Neural cell (in vitro differentiated cells): ENCODE measurements at regions not wholly inside any gene's neighbourhood (a gene's known extent, or its start where the extent isn't known, plus 50 kb on each side); places are given as distances from the start of the nearest gene placed in this dataset.

Experiments used
- EP300 ChIP-seq: fragments of 450-650 bp; conservative IDR thresholded peaks from 2 replicates; pipeline ENCODE4 v1.6.1; 2014; ENCODE audit warnings: antibody characterized with exemption, mild to moderate bottlenecking, moderate library complexity; ENCODE audit not compliant: poor library complexity, severe bottlenecking
- EZH2 ChIP-seq: fragments of 200-600, 300-800 bp; shearing (Covaris generic), sonication (generic); IDR thresholded peaks from 2 replicates; pipeline ENCODE4 v1.6.1; 2014; ENCODE audit warnings: antibody characterized with exemption, low read length, borderline replicate concordance, mild to moderate bottlenecking; ENCODE audit not compliant: insufficient read depth, poor library complexity, severe bottlenecking
- MXI1 ChIP-seq: fragments of 450-650 bp; conservative IDR thresholded peaks from 2 replicates; pipeline ENCODE4 v1.6.1; 2014; ENCODE audit warnings: antibody characterized with exemption, mild to moderate bottlenecking; ENCODE audit not compliant: poor library complexity, severe bottlenecking
- POLR2AphosphoS5 ChIP-seq: IDR thresholded peaks from 2 replicates; pipeline ENCODE4 v1.6.1; 2012
- RAD21 ChIP-seq: fragments of 450-650 bp; conservative IDR thresholded peaks from 2 replicates; pipeline ENCODE4 v1.6.1; 2014; ENCODE audit warnings: antibody characterized with exemption, mild to moderate bottlenecking, moderate library complexity
- SMC3 ChIP-seq: fragments of 450-650 bp; conservative IDR thresholded peaks from 2 replicates; pipeline ENCODE4 v1.6.1; 2014; ENCODE audit warnings: antibody characterized with exemption, mild to moderate bottlenecking, moderate library complexity; ENCODE audit not compliant: poor library complexity
- TAF1 ChIP-seq: IDR thresholded peaks from 2 replicates; pipeline ENCODE4 v1.6.1; 2012; ENCODE audit warnings: low read depth
- TF ChIP-seq, protein P1 (sequence below): fragments of 450-650 bp; IDR thresholded peaks from 2 replicates; pipeline ENCODE4 v1.5.1; 2014; ENCODE audit warnings: antibody characterized with exemption, mild to moderate bottlenecking, moderate library complexity; ENCODE audit not compliant: poor library complexity, severe bottlenecking
- TF ChIP-seq, protein P2 (sequence below): IDR thresholded peaks from 2 replicates; pipeline ENCODE4 v1.6.1; 2012; ENCODE audit warnings: borderline replicate concordance

DNA sequence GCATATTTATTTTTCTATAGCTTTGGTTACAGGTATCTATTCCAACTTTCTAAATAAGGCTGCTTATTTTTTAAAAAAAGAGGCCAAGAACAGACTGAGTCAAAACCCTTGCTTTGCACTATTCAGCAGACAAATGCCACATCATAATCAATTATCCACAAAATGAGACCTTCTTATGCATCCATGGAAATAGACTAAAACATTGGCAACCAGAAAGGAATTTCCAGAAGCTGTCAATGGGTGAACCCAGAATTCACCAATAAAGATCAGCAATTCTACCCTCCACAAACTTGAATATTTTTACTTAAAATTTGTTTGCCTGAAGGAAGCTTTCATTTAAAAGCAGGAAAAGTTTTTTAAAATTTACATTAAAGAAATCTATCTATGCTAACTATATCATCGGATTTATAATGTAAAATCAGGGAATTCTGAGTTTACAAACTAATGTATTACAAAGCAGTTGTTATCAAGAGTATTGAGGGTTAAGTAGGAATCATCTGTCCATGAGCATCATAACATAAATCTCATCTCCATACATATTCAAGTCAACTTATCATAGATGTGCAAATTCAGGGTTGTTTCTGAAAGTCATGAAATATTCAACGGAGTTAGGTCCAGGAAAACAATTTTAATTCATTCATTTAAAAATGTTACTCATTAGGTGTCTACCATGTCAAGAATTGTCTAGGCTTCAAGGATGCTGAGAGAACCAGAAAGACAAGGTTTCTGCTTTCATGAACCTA, 548.0 kb downstream of the SATB2 start:
- TF ChIP-seq POLR2AphosphoS5: no peak
- TF ChIP-seq, protein P1, sequence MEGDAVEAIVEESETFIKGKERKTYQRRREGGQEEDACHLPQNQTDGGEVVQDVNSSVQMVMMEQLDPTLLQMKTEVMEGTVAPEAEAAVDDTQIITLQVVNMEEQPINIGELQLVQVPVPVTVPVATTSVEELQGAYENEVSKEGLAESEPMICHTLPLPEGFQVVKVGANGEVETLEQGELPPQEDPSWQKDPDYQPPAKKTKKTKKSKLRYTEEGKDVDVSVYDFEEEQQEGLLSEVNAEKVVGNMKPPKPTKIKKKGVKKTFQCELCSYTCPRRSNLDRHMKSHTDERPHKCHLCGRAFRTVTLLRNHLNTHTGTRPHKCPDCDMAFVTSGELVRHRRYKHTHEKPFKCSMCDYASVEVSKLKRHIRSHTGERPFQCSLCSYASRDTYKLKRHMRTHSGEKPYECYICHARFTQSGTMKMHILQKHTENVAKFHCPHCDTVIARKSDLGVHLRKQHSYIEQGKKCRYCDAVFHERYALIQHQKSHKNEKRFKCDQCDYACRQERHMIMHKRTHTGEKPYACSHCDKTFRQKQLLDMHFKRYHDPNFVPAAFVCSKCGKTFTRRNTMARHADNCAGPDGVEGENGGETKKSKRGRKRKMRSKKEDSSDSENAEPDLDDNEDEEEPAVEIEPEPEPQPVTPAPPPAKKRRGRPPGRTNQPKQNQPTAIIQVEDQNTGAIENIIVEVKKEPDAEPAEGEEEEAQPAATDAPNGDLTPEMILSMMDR: no peak
- TF ChIP-seq TAF1: no peak
- TF ChIP-seq, protein P2, sequence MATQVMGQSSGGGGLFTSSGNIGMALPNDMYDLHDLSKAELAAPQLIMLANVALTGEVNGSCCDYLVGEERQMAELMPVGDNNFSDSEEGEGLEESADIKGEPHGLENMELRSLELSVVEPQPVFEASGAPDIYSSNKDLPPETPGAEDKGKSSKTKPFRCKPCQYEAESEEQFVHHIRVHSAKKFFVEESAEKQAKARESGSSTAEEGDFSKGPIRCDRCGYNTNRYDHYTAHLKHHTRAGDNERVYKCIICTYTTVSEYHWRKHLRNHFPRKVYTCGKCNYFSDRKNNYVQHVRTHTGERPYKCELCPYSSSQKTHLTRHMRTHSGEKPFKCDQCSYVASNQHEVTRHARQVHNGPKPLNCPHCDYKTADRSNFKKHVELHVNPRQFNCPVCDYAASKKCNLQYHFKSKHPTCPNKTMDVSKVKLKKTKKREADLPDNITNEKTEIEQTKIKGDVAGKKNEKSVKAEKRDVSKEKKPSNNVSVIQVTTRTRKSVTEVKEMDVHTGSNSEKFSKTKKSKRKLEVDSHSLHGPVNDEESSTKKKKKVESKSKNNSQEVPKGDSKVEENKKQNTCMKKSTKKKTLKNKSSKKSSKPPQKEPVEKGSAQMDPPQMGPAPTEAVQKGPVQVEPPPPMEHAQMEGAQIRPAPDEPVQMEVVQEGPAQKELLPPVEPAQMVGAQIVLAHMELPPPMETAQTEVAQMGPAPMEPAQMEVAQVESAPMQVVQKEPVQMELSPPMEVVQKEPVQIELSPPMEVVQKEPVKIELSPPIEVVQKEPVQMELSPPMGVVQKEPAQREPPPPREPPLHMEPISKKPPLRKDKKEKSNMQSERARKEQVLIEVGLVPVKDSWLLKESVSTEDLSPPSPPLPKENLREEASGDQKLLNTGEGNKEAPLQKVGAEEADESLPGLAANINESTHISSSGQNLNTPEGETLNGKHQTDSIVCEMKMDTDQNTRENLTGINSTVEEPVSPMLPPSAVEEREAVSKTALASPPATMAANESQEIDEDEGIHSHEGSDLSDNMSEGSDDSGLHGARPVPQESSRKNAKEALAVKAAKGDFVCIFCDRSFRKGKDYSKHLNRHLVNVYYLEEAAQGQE: no peak
- TF ChIP-seq EP300: no peak
- TF ChIP-seq RAD21: no peak
- TF ChIP-seq EZH2: no peak
- TF ChIP-seq SMC3: no peak
- TF ChIP-seq MXI1: no peak
